Keratinocyte (primary cell): ENCODE measurements at regions not wholly inside any gene's neighbourhood (a gene's known extent, or its start where the extent isn't known, plus 50 kb on each side); places are given as distances from the start of the nearest gene placed in this dataset.

Source experiments
- CTCF ChIP-seq, 3 experiments: IDR thresholded peaks in 1 of 3; conservative IDR thresholded peaks in 1 of 3; optimal IDR thresholded peaks in 1 of 3; 2 replicates in 2 of 3; 3 replicates in 1 of 3; pipeline versions ENCODE3 to v1.5.1; 2011; ENCODE audit warnings: low read length in 3 of 3, mild to moderate bottlenecking in 3 of 3, moderate library complexity in 2 of 3, control low read depth in 1 of 3, inconsistent platforms in 1 of 3; ENCODE audit not compliant: insufficient read depth in 2 of 3; ENCODE audit errors: extremely low read depth in 1 of 3
- EZH2 ChIP-seq: IDR thresholded peaks from one replicate; pipeline ENCODE4 v1.6.1; 2012; ENCODE audit warnings: inconsistent platforms, mild to moderate bottlenecking, low read length, moderate library complexity

GRCh38 chr11:112469376-112469775 is 208.7 kb upstream of the PLET1 start:
- TF ChIP-seq CTCF (optimal IDR thresholded peaks at IDR 0.05 in 1 of 3, IDR thresholded peaks at IDR 0.05 in 1 of 3, conservative IDR thresholded peaks at IDR 0.05 in 1 of 3; ENCODE audit: extremely low read depth in 1 of 3, insufficient read depth in 2 of 3, low read length in 3 of 3), result no peak
- no peak for TF ChIP-seq EZH2
